NCI-H2029 (cell line): ENCODE measurements at regions not wholly inside any gene's neighbourhood (a gene's known extent, or its start where the extent isn't known, plus 50 kb on each side); places are given as distances from the start of the nearest gene placed in this dataset.
"Not testable (repeated sequence)": the region's sequence is repeated elsewhere in the genome, so short reads cannot be mapped to it uniquely, and the experiment has no call there.

Source experiments
- DNase-seq: peaks from one replicate; lab custom pipeline; 2025; lab: John Stamatoyannopoulos, UW

DNA sequence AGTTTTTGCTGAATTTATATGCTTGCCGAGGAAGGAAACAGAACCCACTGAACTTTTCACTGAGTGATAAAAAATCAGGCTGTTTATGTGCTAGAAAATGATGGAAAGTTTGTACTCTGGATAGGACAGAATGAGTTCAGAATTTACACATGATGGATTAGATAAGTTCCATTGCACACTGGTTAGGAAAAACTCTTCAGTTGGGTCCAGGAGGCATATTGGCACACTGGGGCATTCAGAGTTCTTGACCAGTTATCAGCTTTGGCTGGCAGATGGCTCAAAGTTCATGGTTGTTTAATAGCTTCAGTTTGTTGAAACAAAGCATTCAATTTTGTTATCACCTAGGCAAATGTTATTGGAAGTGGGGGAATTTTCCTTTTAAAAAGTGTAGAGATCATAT lies 613.3 kb upstream of the SYNCRIP start:
- no peak for DNase-seq

GRCh38 chr6:86251106-86251505 lies 608.4 kb upstream of the SYNCRIP start:
- no peak for DNase-seq

- no peak for DNase-seq
Observed at GRCh38 chr6:86217906-86218305, 575.2 kb upstream of the SYNCRIP start.

DNA sequence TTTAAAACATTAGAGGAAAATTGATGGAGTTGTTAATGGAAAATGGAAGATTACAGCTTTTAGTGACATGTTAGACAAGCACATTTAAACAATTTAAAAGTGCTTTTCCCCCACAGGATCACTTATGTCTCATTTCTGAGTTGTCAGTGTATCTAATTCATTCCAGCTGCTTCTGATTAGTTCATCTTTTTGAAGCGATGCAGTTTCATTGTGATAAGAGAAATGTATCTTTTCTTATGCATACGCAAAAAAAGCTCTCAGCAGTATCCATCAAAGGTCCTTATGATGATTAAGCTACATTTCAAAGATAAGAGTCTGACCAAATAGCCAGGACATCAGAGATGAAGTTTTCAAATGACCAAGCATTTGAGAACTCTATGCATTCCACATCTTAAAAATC lies 572.6 kb upstream of the SYNCRIP start:
- no peak for DNase-seq

DNA sequence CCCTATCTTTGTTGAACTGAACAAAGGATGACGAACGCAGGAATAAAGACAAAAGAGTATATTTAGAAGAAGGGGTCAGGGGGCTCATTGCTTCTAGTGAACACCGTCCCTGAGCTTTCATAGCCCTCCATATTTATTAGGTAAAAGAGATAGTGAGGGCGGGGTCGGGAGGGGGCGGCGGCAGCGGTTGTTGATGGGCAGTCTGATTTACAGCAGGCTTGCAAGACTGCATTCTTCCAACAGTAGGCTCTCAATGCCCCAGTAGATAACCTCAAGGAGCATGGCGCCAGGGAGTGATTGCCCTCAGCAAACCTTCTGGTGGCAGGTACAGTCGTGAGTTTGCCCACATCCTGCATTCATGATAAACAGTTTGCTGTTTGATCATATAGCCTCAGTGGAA lies 563.3 kb upstream of the SYNCRIP start:
- no peak for DNase-seq

- no peak for DNase-seq
Observed at GRCh38 chr6:86203044-86203443, 560.4 kb upstream of the SYNCRIP start.

GRCh38 chr6:86193821-86194220 lies 551.1 kb upstream of the SYNCRIP start:
- no peak for DNase-seq

DNA sequence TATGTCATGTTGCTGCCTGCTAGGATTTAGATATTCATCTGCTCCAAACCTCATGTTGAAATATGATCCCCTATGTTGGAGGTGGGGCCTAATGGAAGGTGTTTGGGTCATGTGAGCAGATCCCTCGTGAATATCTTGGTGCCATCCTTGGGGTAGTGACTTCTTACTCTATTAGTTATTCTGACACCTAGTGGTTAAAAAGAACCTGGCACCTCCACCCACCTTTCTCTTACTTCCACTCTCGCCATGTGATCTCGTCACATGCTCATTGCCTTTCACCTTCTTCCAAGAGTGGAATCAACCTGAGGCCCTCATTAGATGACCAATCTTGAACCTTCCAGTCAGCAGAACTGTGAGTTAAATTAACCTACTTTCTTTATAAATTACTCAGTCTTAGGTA lies 549.4 kb upstream of the SYNCRIP start:
- no peak for DNase-seq

GRCh38 chr6:86175149-86175548 lies 532.5 kb upstream of the SYNCRIP start:
- peak; percentile 24 for DNase-seq

DNA sequence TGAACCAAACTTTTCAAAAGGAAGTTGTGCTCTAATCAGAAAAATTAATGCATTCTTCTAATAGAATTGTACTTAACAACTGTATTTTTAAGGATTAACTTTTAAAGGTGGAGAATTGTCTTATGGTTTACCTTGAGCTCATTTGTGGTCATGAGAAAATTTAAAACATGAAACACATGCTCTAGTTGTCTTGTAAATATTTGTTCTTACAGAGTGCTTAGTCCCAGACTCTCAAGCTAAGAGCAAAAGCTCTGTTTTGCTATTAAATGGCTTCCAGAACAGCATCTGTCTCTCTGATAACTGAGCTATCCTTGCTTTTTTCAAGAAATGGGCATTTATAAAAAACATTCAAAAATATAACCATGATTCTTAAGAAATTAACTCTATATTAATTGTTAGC lies 512.2 kb upstream of the SYNCRIP start:
- DNase-seq: no peak

GRCh38 chr6:86153521-86153920 lies 510.8 kb upstream of the SYNCRIP start:
- DNase-seq: no peak

GRCh38 chr6:86152546-86152945 lies 509.9 kb upstream of the SYNCRIP start:
- DNase-seq: no peak

- no peak for DNase-seq
Observed at GRCh38 chr6:86148586-86148985, 505.9 kb upstream of the SYNCRIP start.

GRCh38 chr6:86147859-86148258 lies 505.2 kb upstream of the SYNCRIP start:
- DNase-seq: no peak

DNA sequence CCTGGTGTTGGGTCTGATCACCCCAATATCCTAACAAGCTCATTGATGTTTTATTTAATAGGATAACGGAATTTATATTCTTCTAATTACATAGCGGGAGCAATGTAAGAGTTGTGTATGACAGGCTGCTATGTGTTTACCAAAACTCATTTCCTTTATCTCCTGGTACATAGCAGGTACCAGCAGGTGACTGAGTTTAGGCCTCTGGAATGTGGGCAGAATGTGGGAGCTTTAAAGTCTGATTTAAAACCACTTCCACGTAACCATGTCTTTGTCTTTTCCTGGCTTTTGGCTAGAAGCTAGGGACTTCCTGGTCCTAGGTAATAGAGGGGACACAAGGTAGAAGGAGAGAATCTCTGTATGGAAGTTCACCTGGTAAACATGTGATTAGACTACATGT lies 504.6 kb upstream of the SYNCRIP start:
- no peak for DNase-seq

DNA sequence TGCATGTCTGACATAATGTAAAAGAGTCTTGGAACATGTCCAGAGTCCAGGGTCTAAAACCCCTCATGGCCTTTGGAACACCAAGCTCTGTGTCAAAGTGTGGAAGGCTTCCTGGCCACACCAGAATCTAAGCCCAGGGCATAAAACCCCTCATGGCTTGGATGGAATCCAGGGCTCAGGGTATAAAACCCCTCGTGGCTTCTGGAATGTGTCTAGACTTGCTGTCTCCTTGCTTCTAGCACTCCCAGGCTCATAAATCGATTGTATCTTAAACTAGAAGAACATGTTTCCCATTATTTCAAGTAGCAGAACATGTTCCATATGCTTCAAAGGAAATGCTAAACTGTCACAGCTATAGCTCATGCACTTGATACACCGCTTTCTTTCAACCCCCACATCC lies 504.1 kb upstream of the SYNCRIP start:
- DNase-seq: not testable (repeated sequence)

DNA sequence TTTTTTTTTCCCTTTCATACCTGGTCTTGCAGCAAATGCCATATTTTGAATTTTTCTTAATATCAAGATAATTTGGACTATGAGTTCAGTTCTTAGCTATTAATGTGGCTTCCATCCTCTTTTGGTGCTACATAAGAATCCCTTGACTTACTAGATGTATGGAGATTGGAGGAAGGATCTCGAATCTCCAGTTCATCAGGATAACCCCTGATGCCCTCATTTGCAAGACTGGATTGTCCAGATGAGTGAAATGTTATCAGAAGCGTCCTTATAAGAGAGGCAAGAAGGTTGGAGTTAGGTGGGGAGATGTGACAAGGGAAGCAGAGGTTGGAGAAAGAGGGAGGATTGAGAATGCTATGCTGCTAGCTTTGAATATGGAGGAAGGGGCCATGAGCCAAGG lies 499.6 kb upstream of the SYNCRIP start:
- DNase-seq: no peak

- DNase-seq: no peak
Observed at GRCh38 chr6:86128130-86128814, 485.6 kb upstream of the SYNCRIP start.

- no peak for DNase-seq
Observed at GRCh38 chr6:86122086-86122485, 479.4 kb upstream of the SYNCRIP start.

- DNase-seq: no peak
Observed at GRCh38 chr6:86118271-86118670, 475.6 kb upstream of the SYNCRIP start.

- DNase-seq: no peak
Observed at GRCh38 chr6:86107985-86108384, 465.3 kb upstream of the SYNCRIP start.

DNA sequence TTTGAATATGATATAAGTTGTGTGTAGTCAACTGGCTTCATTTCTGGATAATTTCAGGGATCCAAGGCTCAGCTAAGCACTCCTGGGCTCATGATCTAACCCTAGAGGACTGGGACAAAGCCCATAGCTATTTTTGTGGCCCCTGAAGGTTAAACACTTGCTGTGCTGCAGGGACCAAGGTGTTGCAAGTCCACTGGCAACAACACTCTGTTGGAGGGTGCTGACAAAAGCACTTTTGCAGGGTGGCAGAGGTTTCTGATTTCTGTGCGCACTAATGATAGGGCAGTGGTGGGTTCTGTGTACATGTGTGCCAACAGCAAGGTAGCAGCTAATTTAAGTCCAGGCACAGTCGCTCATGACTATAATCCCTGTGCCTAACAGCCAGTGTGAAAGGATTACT lies 445.3 kb upstream of the SYNCRIP start:
- DNase-seq: no peak

GRCh38 chr6:86079938-86080337 lies 437.3 kb upstream of the SYNCRIP start:
- no peak for DNase-seq

DNA sequence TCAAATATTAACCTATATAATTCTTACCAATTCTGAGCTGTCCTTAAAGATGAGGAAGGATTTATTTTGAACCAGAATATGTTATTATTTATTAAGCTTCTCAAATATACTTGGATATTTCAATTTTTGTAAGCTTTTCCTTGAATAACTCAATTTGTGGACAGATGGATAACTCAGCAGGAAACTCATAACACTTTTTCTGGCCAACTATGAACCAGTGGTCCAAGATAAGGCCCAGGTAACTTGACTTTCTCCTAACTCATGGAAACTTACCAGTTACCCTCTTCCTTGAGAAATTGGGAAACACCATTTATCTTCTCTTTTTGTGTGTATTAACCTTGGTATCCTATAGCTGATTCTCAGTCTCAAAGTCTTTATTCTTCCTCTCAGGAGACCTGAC lies 427.5 kb upstream of the SYNCRIP start:
- DNase-seq: no peak

GRCh38 chr6:86065002-86065401 lies 422.3 kb upstream of the SYNCRIP start:
- DNase-seq: not testable (repeated sequence)
